ENCODE measurements at regions not wholly inside any gene's neighbourhood (a gene's known extent, or its start where the extent isn't known, plus 50 kb on each side); places are given as distances from the start of the nearest gene placed in this dataset.
A peak's percentile ranks its signal among the peaks of the same experiment; 100 is the strongest.
"Not testable (repeated sequence)": the region's sequence is repeated elsewhere in the genome, so short reads cannot be mapped to it uniquely, and the experiment has no call there.

DNA sequence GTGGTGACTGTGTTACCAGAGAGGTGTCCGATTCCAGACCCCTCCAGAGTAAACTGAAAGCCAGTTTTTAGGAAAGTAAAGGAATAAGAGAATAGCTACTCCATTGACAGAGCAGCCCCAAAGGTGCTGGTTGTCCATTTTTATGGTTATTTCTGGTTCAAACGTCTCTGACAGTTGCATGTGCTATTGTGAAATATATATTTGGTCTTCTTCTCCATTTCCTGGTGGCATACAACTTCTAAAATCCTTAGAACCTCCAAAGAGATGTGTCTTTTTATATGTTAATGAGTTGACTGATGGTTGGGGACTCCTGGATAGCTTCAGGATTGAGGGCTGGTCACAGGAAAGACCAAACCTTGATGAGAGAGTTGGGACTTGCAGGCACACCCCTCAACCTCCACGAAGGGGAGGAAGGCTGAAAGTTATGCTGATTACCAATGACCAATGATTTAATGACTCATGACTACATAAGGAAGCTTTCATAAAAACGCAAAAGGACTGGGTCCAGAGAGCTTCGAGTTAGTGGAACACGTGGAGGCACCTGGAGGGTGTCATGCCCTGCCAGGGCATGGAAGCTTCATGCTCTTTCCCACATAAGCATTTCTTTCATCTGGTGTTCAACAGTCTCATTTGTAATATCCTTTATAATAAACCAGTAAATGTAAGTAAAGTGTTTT lies 100.7 kb downstream of the SLC16A1 start:
- no peaks in the 10 kb centered on the region for H3K36me3 Mint-ChIP-seq (ENCODE audit: insufficient read depth in 2 of 2)
- H3K4me3 Mint-ChIP-seq: peak overlapping the region; percentile 59 to 62
- H3K9me3 Mint-ChIP-seq: no peaks in the 10 kb centered on the region
- no peak for ATAC-seq (replicated peaks in 1 of 2)
- DNase-seq: no peak
- no peak overlapping the region for H3K27ac Mint-ChIP-seq
- peaks cover 11% of the 10 kb centered on the region for H3K4me1 Mint-ChIP-seq (ENCODE audit: low read depth)
- H3K27me3 Mint-ChIP-seq (ENCODE audit: low read depth): peaks cover 30% of the 10 kb centered on the region

DNA sequence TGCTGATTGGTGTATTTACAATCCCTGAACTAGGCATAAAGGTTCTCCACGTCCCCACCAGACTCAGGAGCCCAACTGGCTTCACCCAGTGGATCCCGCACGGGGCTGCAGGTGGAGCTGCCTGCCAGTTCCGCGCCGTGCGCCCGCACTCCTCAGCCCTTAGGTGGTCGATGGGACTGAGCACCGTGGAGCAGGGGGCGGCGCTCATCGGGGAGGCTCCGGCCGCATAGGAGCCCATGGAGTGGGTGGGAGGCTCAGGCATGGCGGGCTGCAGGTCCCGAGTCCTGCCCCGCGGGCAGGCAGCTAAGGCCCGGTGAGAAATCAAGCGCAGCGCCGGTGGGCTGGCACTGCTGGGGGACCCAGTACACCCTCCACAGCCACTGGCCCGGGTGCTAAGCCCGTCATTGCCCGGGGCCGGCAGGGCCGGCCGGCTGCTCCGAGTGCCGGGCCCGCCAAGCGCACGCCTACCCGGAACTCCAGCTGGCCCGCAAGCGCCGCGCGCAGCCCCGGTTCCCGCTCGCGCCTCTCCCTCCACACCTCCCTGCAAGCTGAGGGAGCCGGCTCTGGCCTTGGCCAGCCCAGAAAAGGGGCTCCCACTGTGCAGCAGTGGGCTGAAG lies 101.5 kb downstream of the SLC16A1 start:
- not testable (repeated sequence) for ATAC-seq (replicated peaks in 1 of 2); H3K9me3 Mint-ChIP-seq; H3K36me3 Mint-ChIP-seq (ENCODE audit: insufficient read depth in 2 of 2); DNase-seq; H3K27ac Mint-ChIP-seq
- Mint-ChIP-seq H3K4me3 (peak overlapping the region; percentile 37 to 62), H3K27me3 (ENCODE audit: low read depth) (peaks cover 38% of the 10 kb centered on the region), H3K4me1 (ENCODE audit: low read depth) (peaks cover 18% of the 10 kb centered on the region)

DNA sequence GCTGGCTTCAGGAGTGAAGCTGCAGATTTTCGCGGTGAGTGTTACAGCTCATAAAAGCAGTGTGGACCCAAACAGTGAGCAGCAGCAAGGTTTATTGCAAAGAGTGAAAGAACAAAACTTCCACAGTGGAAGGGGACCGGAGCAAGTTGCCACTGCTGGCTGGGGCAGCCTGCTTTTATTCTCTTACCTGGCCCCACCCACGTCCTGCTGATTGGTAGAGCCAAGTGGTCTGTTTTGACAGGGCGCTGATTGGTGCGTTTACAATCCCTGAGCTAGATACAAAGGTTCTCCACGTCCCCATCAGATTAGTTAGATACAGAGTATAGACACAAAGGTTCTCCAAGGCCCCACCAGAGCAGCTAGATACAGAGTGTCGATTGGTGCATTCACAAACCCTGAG lies 102.1 kb downstream of the SLC16A1 start:
- not testable (repeated sequence) for ATAC-seq (replicated peaks in 1 of 2); H3K9me3 Mint-ChIP-seq; H3K36me3 Mint-ChIP-seq (ENCODE audit: insufficient read depth in 2 of 2); DNase-seq; H3K27ac Mint-ChIP-seq
- H3K4me1 Mint-ChIP-seq (ENCODE audit: low read depth): peaks cover 18% of the 10 kb centered on the region
- peaks cover 38% of the 10 kb centered on the region for H3K27me3 Mint-ChIP-seq (ENCODE audit: low read depth)
- H3K4me3 Mint-ChIP-seq: peak overlapping the region in 1 of 2 donors; percentile 37

DNA sequence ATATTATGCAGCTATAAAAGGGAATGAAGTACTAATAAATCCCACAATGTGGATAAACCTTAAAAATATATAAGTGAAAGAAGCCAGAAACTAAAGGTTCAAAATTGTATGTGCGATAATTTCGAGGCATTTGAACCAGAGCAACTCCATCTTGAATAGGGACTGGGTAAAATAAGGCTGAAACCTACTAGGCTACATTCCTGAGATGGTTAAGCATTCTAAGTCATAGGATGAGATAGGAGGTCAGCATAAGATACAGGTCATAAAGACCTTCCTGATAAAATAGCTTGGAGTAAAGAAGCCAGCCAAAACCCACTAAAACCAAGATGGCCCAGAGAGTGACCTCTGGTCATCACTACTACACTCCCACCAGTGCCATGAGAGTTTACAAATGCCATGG lies 103.1 kb downstream of the SLC16A1 start:
- Mint-ChIP-seq H3K4me1 (ENCODE audit: low read depth) (peaks cover 18% of the 10 kb centered on the region), H3K27ac (no peak overlapping the region), H3K27me3 (ENCODE audit: low read depth) (peaks cover 38% of the 10 kb centered on the region), H3K4me3 (no peak overlapping the region), H3K9me3 (no peaks in the 10 kb centered on the region), H3K36me3 (ENCODE audit: insufficient read depth in 2 of 2) (no peaks in the 10 kb centered on the region)
- DNase-seq: no peak
- no peak for ATAC-seq (replicated peaks in 1 of 2)

DNA sequence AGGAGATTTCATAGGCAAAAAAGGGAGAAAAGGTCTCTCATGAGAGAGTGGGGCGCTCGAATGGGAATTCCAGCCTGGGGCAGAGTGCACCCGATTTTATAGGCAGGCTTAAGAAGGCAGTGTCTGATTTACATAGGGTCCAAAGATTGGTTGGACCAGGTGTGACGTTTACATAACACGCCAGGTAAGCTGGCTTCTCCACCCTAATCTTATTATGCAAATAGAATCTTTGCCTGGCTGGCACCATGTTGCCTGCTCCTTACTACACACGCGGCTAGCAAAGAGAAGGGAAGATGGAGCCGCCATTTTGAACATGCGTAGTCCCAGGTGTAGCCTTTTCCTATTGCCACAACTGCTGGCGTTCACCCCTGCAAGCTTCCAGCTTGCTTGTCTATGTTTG lies 103.7 kb downstream of the SLC16A1 start:
- H3K36me3 Mint-ChIP-seq (ENCODE audit: insufficient read depth in 2 of 2): no peaks in the 10 kb centered on the region
- ATAC-seq (replicated peaks in 1 of 2) (no peak), DNase-seq (no peak)
- peaks cover 18% of the 10 kb centered on the region for H3K4me1 Mint-ChIP-seq (ENCODE audit: low read depth)
- H3K27me3 Mint-ChIP-seq (ENCODE audit: low read depth): peaks cover 38% of the 10 kb centered on the region
- H3K4me3 Mint-ChIP-seq: no peak overlapping the region
- H3K27ac Mint-ChIP-seq: no peak overlapping the region
- H3K9me3 Mint-ChIP-seq: no peaks in the 10 kb centered on the region

DNA sequence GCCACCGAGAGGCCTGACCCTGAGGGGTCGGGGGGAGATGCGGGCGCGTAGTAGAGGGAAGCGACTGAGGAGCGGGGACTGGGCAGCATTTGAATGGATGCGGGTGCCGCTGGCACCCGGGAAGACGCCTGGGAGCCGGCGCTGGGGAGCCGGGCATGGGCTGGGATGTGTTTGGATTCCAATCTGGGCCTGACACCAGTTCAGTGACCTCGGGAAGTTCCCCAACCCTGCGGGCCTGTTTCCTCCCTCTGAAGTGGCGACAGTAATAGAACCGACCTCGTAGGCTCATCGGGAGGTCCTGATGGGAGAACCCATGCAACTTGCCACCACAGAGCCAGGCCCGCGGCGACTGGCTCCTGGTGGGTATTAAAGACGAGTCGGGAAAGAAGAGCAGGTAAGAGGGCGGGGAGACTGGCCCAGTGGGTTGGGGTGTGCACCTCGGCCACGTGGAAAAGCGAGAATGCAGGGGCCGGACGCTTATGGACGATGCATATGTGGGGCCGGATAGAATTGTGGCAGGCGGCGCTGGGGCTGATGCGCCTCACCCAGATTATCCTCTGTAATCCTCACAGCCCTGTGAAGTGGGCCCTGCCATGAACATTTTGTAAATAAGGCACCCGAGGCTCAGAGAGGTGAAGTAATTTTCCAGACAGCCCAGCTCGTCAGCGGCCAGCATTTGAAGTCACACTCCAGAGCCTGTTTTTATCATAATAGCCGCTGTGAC lies 105.8 kb downstream of the SLC16A1 start:
- H3K36me3 Mint-ChIP-seq (ENCODE audit: insufficient read depth in 2 of 2): no peaks in the 10 kb centered on the region
- H3K4me1 Mint-ChIP-seq (ENCODE audit: low read depth): peaks cover 15% of the 10 kb centered on the region
- peaks cover 33% of the 10 kb centered on the region for H3K27me3 Mint-ChIP-seq (ENCODE audit: low read depth)
- no peak for ATAC-seq (replicated peaks in 1 of 2)
- no peak for DNase-seq
- H3K27ac Mint-ChIP-seq: no peak overlapping the region
- peak overlapping the region; percentile 68 to 74 for H3K4me3 Mint-ChIP-seq
- no peaks in the 10 kb centered on the region for H3K9me3 Mint-ChIP-seq

DNA sequence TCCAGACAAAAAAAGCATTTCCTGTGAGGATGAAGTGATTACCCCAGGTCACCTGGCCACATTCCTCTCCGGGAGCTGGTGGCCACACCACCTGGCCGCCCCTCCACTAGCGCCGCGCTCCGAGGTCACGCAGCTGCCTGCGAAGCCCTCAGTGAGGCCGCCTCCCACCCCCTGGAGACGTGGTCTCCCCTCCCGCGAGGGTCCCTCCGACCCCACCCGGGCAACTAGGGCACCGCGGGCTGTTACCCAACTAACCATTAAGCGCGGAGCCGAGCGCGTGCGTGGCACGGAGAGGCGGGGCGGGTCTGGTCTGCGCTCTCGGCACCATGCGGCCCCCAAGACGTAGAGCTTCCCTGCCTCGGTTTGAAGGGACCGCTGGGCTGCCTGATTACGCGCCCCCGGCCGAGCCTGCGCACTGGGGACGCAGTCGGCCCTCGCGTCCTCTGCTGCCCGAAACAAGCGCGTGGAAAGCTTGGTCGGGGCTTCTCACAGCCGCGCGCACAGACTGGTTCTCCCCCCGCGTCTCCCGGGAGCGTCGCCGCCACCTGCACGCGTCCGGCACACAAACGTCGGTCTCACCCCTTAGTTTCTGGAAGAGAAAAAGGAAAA lies 106.5 kb downstream of the SLC16A1 start:
- H3K27ac Mint-ChIP-seq: no peak overlapping the region
- DNase-seq (peak in 1 of 2 donors; percentile 5), ATAC-seq (replicated peaks in 1 of 2) (peak in 1 of 2 donors; percentile 30)
- peaks cover 31% of the 10 kb centered on the region for H3K27me3 Mint-ChIP-seq (ENCODE audit: low read depth)
- no peaks in the 10 kb centered on the region for H3K9me3 Mint-ChIP-seq
- H3K4me1 Mint-ChIP-seq (ENCODE audit: low read depth): peaks cover 12% of the 10 kb centered on the region
- H3K36me3 Mint-ChIP-seq (ENCODE audit: insufficient read depth in 2 of 2): no peaks in the 10 kb centered on the region
- peak overlapping the region; percentile 68 to 74 for H3K4me3 Mint-ChIP-seq

DNA sequence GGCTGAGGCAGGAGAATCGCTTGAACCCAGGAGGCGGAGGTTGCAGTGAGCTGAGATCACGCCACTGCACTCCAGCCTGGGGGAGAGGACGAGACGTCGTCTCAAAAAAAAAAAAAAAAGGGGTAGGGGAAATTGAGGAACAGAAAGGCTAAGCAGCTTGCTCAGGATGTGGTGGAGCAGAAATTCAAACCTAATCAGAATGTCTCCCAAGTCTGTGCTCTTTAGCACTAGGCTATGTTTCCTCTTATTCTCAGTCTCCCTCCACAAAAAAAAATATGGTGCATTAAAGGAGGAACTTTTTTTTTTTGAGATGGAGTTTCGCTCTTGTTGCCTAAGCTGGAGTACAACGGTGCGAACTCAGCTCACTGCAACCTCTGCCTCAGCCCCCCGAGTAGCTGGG lies 114.2 kb downstream of the SLC16A1 start:
- Mint-ChIP-seq H3K27me3 (ENCODE audit: low read depth) (peaks cover 8% of the 10 kb centered on the region), H3K36me3 (ENCODE audit: insufficient read depth in 2 of 2) (no peaks in the 10 kb centered on the region)

DNA sequence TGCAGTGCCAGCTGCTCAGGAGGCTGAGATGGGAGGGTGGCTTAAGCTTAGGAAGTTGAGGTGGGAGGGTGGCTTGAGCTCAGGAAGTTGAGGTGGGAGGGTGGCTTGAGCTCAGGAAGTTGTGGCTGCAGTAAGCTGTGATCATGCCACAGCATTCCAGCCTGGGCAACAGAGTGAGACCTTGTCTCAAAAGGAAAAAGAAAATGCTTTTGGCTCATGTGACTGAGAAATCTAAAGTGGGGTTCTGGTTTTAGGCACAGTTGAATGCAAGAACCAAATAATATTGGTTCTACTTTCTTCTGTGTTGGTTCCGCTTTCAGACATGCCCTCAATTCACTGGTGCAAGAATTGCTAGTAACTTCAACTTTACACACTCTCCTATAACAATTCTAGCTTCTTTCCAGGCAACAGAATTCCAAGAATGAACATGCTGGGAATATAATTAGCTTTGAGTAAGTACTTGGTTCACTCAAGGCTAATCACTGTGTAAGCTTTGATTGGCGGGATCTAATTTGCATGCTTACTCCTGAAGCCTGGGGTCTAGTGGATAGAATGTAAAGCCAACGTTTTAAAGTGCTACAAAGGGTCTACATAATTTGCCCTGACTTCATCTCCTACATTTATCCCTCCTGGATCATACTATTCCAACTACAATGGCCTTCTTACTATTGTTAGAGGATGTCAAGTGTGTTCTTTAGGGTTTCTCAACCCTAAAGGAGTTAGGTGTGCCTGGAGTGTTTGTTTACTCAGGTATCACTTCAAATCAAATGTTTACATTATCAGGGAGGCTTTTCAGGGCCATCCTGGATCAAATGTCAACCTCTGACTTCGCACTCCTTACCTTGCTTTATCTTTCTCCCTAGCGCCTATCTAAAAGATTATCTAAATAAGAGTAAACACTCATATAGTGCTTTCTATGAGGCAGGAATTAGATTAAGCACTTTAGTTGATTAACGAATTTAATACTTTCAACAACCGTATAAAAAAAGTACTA lies 115.1 kb downstream of the SLC16A1 start:
- peak overlapping the region in 1 of 2 donors; percentile 6 for H3K4me3 Mint-ChIP-seq
- H3K27ac Mint-ChIP-seq: no peak overlapping the region
- no peak for DNase-seq
- ATAC-seq (replicated peaks in 1 of 2): peak in 1 of 2 donors; percentile 50
- H3K4me1 Mint-ChIP-seq (ENCODE audit: low read depth): peaks cover 9% of the 10 kb centered on the region
- no peaks in the 10 kb centered on the region for H3K9me3 Mint-ChIP-seq
- H3K36me3 Mint-ChIP-seq (ENCODE audit: insufficient read depth in 2 of 2): no peaks in the 10 kb centered on the region
- H3K27me3 Mint-ChIP-seq (ENCODE audit: low read depth): peaks cover 12% of the 10 kb centered on the region

More for the DNA sequence above, 114.2 kb downstream of the SLC16A1 start:
- Mint-ChIP-seq H3K4me3 (no peak overlapping the region), H3K27ac (no peak overlapping the region), H3K4me1 (ENCODE audit: low read depth) (peaks cover 9% of the 10 kb centered on the region), H3K9me3 (no peaks in the 10 kb centered on the region)
- DNase-seq (no peak), ATAC-seq (replicated peaks in 1 of 2) (no peak)

DNA sequence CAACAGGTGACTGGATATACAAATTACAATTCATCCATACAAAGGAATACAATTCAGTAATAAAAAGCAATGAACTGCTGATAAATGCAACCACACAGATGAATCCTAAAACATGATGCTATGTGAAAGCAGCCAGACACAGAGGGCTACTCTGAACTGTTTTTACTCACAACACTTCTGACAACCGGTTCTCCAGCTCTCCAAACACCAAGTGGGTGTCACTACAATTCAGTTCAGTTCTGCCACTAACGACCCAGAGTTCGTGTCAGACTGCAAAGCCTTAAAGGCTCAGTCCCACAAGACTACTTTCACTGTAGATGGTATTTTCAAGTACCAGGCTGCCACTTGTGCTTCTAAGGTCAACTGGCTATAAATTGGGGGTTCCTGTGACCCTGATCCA lies 119.4 kb downstream of the SLC16A1 start:
- H3K36me3 Mint-ChIP-seq (ENCODE audit: insufficient read depth in 2 of 2): no peaks in the 10 kb centered on the region
- H3K4me3 Mint-ChIP-seq: no peak overlapping the region
- H3K9me3 Mint-ChIP-seq: no peaks in the 10 kb centered on the region
- peaks cover 9% of the 10 kb centered on the region for H3K4me1 Mint-ChIP-seq (ENCODE audit: low read depth)
- H3K27me3 Mint-ChIP-seq (ENCODE audit: low read depth): peaks cover 4% of the 10 kb centered on the region
- no peak for DNase-seq
- H3K27ac Mint-ChIP-seq: no peak overlapping the region
- peak in 1 of 2 donors; percentile 28 for ATAC-seq (replicated peaks in 1 of 2)

DNA sequence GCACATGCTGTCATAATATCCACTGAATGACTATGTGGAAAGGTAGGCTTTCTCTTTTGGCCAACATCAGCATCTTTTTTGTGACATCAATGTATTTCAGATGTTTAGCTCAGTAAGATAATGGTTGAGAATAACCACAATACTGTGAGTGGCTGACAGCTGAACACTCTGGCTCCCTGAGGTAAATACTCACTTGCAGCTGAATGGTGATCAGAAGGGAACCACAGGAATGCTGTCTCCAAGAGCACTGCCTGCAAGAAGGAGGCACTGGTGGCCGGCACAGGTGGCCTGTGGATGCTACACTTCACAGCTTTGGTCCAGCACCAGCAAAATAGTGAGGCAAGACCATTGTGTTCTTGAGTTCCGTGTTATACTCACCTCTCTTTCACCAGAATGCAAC lies 118.7 kb upstream of the PPM1J start:
- H3K27me3 Mint-ChIP-seq (ENCODE audit: low read depth): peaks cover 4% of the 10 kb centered on the region
- ATAC-seq (replicated peaks in 1 of 2): no peak
- H3K4me1 Mint-ChIP-seq (ENCODE audit: low read depth): no peaks in the 10 kb centered on the region
- no peak overlapping the region for H3K27ac Mint-ChIP-seq
- DNase-seq: no peak
- H3K9me3 Mint-ChIP-seq: no peaks in the 10 kb centered on the region
- H3K36me3 Mint-ChIP-seq (ENCODE audit: insufficient read depth in 2 of 2): no peaks in the 10 kb centered on the region
- no peak overlapping the region for H3K4me3 Mint-ChIP-seq

DNA sequence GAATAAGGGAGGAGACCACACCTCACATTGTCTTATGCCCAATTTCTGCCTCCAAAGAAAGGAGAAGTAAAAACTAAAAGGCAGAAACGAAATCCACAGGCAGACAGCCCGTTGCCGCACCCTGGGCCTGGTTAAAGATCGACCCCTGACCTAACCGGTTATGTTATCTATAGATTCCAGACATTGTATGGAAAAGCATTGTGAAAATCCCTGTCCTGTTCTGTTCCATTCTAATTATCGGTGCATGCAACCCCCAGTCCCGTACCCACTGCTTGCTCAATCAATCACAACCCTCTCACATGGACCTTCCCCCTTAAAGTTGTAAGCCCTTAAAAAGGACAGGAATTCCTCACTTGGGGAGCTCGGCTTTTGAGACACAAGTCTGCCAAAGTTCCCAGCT lies 117.1 kb upstream of the PPM1J start:
- not testable (repeated sequence) for H3K27ac Mint-ChIP-seq

More for the DNA sequence above, 117.1 kb upstream of the PPM1J start:
- H3K9me3 Mint-ChIP-seq; DNase-seq; H3K27me3 Mint-ChIP-seq (ENCODE audit: low read depth); H3K4me3 Mint-ChIP-seq; H3K4me1 Mint-ChIP-seq (ENCODE audit: low read depth); ATAC-seq (replicated peaks in 1 of 2); H3K36me3 Mint-ChIP-seq (ENCODE audit: insufficient read depth in 2 of 2): not testable (repeated sequence)
